Vagina (tissue), 2 donors: ENCODE measurements at regions not wholly inside any gene's neighbourhood (a gene's known extent, or its start where the extent isn't known, plus 50 kb on each side); places are given as distances from the start of the nearest gene placed in this dataset.
"Not testable (repeated sequence)": the region's sequence is repeated elsewhere in the genome, so short reads cannot be mapped to it uniquely, and the experiment has no call there.

ENCODE experiments used
- DNase-seq, 2 donors: peaks; one replicate each; pipeline ENCODE4 v3.0.0-alpha.2; 2017; ENCODE audit errors: extremely low spot score in 2 of 2
- H3K27ac ChIP-seq: fragments of 200-600 bp; sonication (generic); one replicate; pipeline ENCODE4 v1.5.1; 2019
- H3K27me3 ChIP-seq: fragments of 200-600 bp; sonication (generic); one replicate; pipeline ENCODE4 v1.5.1; 2019
- H3K36me3 ChIP-seq, 2 donors: fragments of 200-600 bp; sonication (generic); one replicate each; pipeline ENCODE4 v1.5.1; 2017 to 2019
- H3K4me1 ChIP-seq: fragments of 200-600 bp; sonication (generic); one replicate; pipeline ENCODE4 v1.5.1; 2019
- H3K4me3 ChIP-seq, 2 donors: fragments of 200-600 bp; sonication (generic); 1 replicate in 1 of 2; 2 replicates in 1 of 2; pipeline ENCODE4 v1.5.1; 2016 to 2019
- H3K9me3 ChIP-seq: fragments of 200-600 bp; sonication (generic); one replicate; pipeline ENCODE4 v1.5.1; 2019
- POLR2A ChIP-seq, 2 donors: fragments of 450-650 bp; IDR thresholded peaks; one replicate each; pipeline ENCODE4 v1.6.1; 2017; ENCODE audit warnings: antibody characterized with exemption in 2 of 2, mild to moderate bottlenecking in 2 of 2, moderate library complexity in 2 of 2
- POLR2AphosphoS5 ChIP-seq, 2 donors: sonication (generic); formaldehyde crosslinking; IDR thresholded peaks; one replicate each; pipeline ENCODE4 v1.9.0; 2017; ENCODE audit warnings: antibody characterized with exemption in 2 of 2, mild to moderate bottlenecking in 2 of 2, low read depth in 1 of 2; ENCODE audit not compliant: insufficient read depth in 1 of 2
- intact Hi-C: fragments of 100-400 bp; cut with DNase I; formaldehyde crosslinking; loops from one replicate; pipeline ENCODE4 v1.15.1; 2023
- TF ChIP-seq, protein P1 (sequence below), 3 experiments: fragments of 450-650 bp in 2 of 3; fragments of 200-600 bp in 1 of 3; sonication (generic) in 1 of 3; IDR thresholded peaks; one replicate each; pipeline ENCODE4 v1.5.1; 2017 to 2019; ENCODE audit warnings: antibody characterized with exemption in 3 of 3, mild to moderate bottlenecking in 2 of 3, moderate library complexity in 2 of 3

DNA sequence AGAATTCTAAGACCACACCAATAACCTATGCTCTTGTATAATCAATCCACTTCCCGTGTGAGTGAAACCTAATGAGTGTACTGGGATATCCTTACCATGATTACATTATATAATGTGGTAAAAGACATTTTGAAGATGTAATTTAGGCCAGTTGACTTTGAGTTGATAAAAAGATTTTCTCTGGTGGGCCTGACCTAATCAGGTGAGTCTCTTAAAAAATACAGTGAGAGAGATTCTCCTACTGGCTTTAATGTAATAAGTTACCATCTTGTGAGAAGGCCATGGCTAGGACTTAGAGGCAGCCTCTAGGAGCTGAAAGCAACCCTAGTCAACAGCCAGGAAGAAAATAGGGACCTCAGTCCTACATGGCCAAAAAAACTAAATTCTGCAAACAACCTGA, 847.7 kb upstream of the HS3ST5 start:
- intact Hi-C loops = no loop called here
- TF ChIP-seq, protein P1, sequence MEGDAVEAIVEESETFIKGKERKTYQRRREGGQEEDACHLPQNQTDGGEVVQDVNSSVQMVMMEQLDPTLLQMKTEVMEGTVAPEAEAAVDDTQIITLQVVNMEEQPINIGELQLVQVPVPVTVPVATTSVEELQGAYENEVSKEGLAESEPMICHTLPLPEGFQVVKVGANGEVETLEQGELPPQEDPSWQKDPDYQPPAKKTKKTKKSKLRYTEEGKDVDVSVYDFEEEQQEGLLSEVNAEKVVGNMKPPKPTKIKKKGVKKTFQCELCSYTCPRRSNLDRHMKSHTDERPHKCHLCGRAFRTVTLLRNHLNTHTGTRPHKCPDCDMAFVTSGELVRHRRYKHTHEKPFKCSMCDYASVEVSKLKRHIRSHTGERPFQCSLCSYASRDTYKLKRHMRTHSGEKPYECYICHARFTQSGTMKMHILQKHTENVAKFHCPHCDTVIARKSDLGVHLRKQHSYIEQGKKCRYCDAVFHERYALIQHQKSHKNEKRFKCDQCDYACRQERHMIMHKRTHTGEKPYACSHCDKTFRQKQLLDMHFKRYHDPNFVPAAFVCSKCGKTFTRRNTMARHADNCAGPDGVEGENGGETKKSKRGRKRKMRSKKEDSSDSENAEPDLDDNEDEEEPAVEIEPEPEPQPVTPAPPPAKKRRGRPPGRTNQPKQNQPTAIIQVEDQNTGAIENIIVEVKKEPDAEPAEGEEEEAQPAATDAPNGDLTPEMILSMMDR (IDR thresholded peaks at IDR 0.05) = no peak
- TF ChIP-seq POLR2A (IDR thresholded peaks at IDR 0.05) (no peak), POLR2AphosphoS5 (IDR thresholded peaks at IDR 0.05; ENCODE audit: insufficient read depth in 1 of 2, low read depth in 1 of 2) (no peak)
- H3K9me3 ChIP-seq = no peaks in the 10 kb centered on the region
- no peaks in the 10 kb centered on the region for H3K4me1 ChIP-seq
- no peaks in the 10 kb centered on the region for H3K27me3 ChIP-seq
- H3K27ac ChIP-seq = no peak overlapping the region
- H3K36me3 ChIP-seq = no peaks in the 10 kb centered on the region
- DNase-seq = no peak
- no peak overlapping the region for H3K4me3 ChIP-seq

DNA sequence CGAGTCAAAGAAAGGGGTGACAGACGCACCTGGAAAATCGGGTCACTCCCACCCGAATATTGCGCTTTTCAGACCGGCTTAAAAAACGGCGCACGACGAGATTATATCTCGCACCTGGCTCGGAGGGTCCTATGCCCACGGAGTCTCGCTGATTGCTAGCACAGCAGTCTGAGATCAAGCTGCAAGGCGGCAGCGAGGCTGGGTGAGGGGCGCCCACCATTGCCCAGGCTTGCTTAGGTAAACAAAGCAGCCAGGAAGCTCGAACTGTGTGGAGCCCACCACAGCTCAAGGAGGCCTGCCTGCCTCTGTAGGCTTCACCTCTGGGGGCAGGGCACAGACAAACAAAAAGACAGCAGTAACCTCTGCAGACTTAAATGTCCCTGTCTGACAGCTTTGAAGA, 832.6 kb upstream of the HS3ST5 start:
- DNase-seq, H3K9me3 ChIP-seq, intact Hi-C loops, H3K4me1 ChIP-seq, H3K4me3 ChIP-seq, H3K27me3 ChIP-seq, H3K27ac ChIP-seq, H3K36me3 ChIP-seq: not testable (repeated sequence)

DNA sequence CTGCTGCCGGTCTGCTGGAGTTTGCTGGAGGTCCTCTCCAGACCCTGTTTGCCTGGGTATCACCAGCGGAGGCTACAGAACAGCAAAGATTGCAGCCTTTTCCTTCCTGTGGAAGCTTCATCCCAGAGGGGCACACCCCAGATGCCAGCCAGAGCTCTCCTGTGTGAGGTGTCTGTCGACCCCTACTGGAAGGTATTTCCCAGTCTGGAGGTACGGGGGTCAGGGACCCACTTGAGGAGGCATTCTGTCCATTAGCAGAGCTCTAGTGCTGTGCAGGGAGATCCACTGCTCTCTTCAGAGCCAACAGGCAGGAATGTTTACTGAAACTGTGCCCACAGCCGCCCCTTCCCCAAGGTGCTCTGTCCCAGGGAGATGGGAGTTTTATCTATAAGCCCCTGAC, 823.1 kb upstream of the HS3ST5 start:
- intact Hi-C loops, H3K9me3 ChIP-seq, H3K27ac ChIP-seq, H3K27me3 ChIP-seq, H3K4me1 ChIP-seq, H3K4me3 ChIP-seq, H3K36me3 ChIP-seq, DNase-seq: not testable (repeated sequence)

DNA sequence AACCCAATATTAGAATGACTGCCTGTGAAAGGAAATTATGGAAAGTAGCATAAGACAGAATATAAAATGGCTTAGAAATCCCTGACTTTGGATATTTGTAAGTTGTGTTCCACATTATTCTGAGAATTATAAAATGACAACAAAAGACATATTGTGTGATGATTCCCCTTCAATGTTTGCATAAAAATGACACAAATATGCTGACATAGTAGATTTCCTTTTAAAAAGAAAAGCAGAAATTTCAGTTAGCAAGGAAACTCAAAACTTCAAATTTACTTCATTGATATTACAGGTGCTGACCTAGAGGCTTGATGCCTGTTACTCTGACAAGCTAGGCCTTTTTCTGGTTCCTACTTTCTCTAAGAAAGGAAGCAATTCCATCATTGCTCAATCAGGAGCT, 816.9 kb upstream of the HS3ST5 start:
- DNase-seq = no peak
- no peaks in the 10 kb centered on the region for H3K4me1 ChIP-seq
- no peaks in the 10 kb centered on the region for H3K9me3 ChIP-seq
- H3K27me3 ChIP-seq = no peaks in the 10 kb centered on the region
- no peak for TF ChIP-seq POLR2A (IDR thresholded peaks at IDR 0.05)
- no peak for TF ChIP-seq POLR2AphosphoS5 (IDR thresholded peaks at IDR 0.05; ENCODE audit: insufficient read depth in 1 of 2, low read depth in 1 of 2)
- TF ChIP-seq, protein P1 (IDR thresholded peaks at IDR 0.05) = no peak
- H3K4me3 ChIP-seq = no peak overlapping the region
- H3K36me3 ChIP-seq = no peaks in the 10 kb centered on the region
- H3K27ac ChIP-seq = no peak overlapping the region
- intact Hi-C loops = no loop called here

DNA sequence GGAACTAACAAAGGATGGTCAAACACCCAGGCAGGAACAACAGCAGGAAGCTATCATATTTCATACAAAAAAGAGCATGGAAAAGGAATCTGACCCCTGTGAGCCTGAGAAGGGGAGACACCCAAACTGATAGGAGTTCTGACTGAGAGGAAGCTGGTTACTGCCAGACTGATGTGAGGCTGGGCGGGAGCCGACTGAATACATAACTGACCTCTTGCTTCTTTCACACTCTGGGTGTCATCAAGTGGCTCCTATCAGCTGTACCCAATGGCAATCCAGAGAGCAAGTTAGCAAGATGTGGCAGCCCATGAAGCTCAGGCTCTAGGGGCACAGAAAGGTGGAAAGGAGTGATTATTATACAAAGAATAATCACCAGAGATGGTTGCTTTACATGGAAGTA, 795.1 kb upstream of the HS3ST5 start:
- Histone ChIP-seq H3K27ac (no peak overlapping the region), H3K4me1 (no peaks in the 10 kb centered on the region), H3K9me3 (no peaks in the 10 kb centered on the region), H3K4me3 (no peak overlapping the region), H3K36me3 (no peaks in the 10 kb centered on the region), H3K27me3 (no peaks in the 10 kb centered on the region)
- TF ChIP-seq POLR2AphosphoS5 (IDR thresholded peaks at IDR 0.05; ENCODE audit: insufficient read depth in 1 of 2, low read depth in 1 of 2) (no peak), POLR2A (IDR thresholded peaks at IDR 0.05) (no peak)
- TF ChIP-seq, protein P1 (IDR thresholded peaks at IDR 0.05) = no peak
- DNase-seq = no peak
- intact Hi-C loops = no loop called here

DNA sequence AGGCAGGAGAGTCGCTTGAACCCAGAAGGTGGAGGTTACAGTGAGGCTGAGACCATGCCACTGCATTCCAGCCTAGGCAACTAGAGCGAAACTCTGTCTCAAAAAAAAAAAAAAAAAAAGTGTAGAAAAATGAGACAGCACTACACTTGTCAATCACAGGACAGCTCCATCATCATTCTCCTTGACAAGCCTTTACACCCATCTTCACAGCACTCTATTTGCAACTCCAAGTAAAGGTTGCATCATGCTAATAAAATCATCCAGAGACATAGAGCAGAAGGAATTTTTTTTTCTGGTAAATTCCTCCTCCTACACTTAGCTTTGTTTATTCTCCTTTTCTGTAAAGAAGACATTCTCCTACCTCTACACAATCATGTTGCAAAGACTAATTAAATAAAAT, 791.0 kb upstream of the HS3ST5 start:
- H3K9me3 ChIP-seq = no peaks in the 10 kb centered on the region
- H3K36me3 ChIP-seq = no peaks in the 10 kb centered on the region
- no peak for DNase-seq
- no peaks in the 10 kb centered on the region for H3K27me3 ChIP-seq
- TF ChIP-seq POLR2AphosphoS5 (IDR thresholded peaks at IDR 0.05; ENCODE audit: insufficient read depth in 1 of 2, low read depth in 1 of 2) = no peak
- TF ChIP-seq, protein P1 (IDR thresholded peaks at IDR 0.05) = no peak
- TF ChIP-seq POLR2A (IDR thresholded peaks at IDR 0.05) = no peak
- no peak overlapping the region for H3K4me3 ChIP-seq
- H3K27ac ChIP-seq = no peak overlapping the region
- intact Hi-C loops = no loop called here
- H3K4me1 ChIP-seq = no peaks in the 10 kb centered on the region
